Spleen (tissue), 11 donors: ENCODE measurements at regions not wholly inside any gene's neighbourhood (a gene's known extent, or its start where the extent isn't known, plus 50 kb on each side); places are given as distances from the start of the nearest gene placed in this dataset.

Experiments
- DNase-seq: peaks from one replicate; pipeline ENCODE4 v3.0.0-alpha.2; 2020
- H3K27ac ChIP-seq, 8 donors: fragments of 200-600 bp; sonication (generic) in 7 of 8; 1 replicate in 4 of 8; 2 replicates in 4 of 8; pipeline versions ENCODE4 v1.5.0 to v1.8.0; 2016 to 2021; ENCODE audit warnings: inconsistent platforms in 4 of 8, mild to moderate bottlenecking in 4 of 8, moderate library complexity in 1 of 8
- H3K27me3 ChIP-seq, 7 donors: fragments of 200-600 bp; sonication (generic) in 6 of 7; replicated peaks in 1 of 7; 1 replicate in 4 of 7; 2 replicates in 3 of 7; pipeline versions ENCODE4 v1.5.0 to v1.8.0; 2016 to 2021; ENCODE audit warnings: inconsistent platforms in 3 of 7, mild to moderate bottlenecking in 1 of 7
- H3K36me3 ChIP-seq, 6 donors: fragments of 200-600 bp; sonication (generic) in 5 of 6; 1 replicate in 4 of 6; 2 replicates in 2 of 6; pipeline versions ENCODE4 v1.5.0 to v1.8.0; 2016 to 2021; ENCODE audit warnings: inconsistent platforms in 2 of 6
- H3K4me1 ChIP-seq, 6 donors: fragments of 200-600 bp; sonication (generic) in 5 of 6; 1 replicate in 3 of 6; 2 replicates in 3 of 6; pipeline versions ENCODE4 v1.5.0 to v1.8.0; 2016 to 2021; ENCODE audit warnings: inconsistent platforms in 3 of 6
- H3K4me3 ChIP-seq, 8 donors: fragments of 200-600 bp; sonication (generic) in 7 of 8; 1 replicate in 4 of 8; 2 replicates in 4 of 8; pipeline versions ENCODE4 v1.5.0 to v1.8.0; 2016 to 2021; ENCODE audit warnings: inconsistent platforms in 4 of 8, mild to moderate bottlenecking in 4 of 8, moderate library complexity in 2 of 8
- H3K9me3 ChIP-seq, 8 donors: fragments of 200-600 bp; sonication (generic) in 7 of 8; 1 replicate in 4 of 8; 2 replicates in 4 of 8; pipeline versions ENCODE4 v1.5.0 to v1.8.0; 2016 to 2021; ENCODE audit warnings: inconsistent platforms in 4 of 8
- CTCF ChIP-seq, 11 experiments: fragments of 200-600 bp in 7 of 11; fragments of 450-650 bp in 4 of 11; sonication (generic) in 4 of 11; IDR thresholded peaks in 8 of 11; conservative IDR thresholded peaks in 3 of 11; 1 replicate in 7 of 11; 2 replicates in 4 of 11; pipeline versions ENCODE4 v1.4.0 to v1.8.0; 2016 to 2021; ENCODE audit warnings: antibody characterized with exemption in 11 of 11, inconsistent platforms in 4 of 11, mild to moderate bottlenecking in 1 of 11
- POLR2A ChIP-seq, 3 donors: fragments of 450-650 bp; IDR thresholded peaks; one replicate each; pipeline ENCODE4 v1.5.1; 2017; ENCODE audit warnings: antibody characterized with exemption in 3 of 3, mild to moderate bottlenecking in 1 of 3
- POLR2AphosphoS5 ChIP-seq, 3 donors: sonication (generic); formaldehyde crosslinking; IDR thresholded peaks; one replicate each; pipeline ENCODE4 v1.5.1; 2017; ENCODE audit warnings: antibody characterized with exemption in 3 of 3
- WGBS, 5 donors: extraction: QIAGEN DNeasy Blood & Tissue Kit in 3 of 5; methylation state at CpG; one replicate each; pipeline versions ENCODE4 v1.1.5 to v1.1.7; 2013 to 2018; 5-methylcytosine and 5-hydroxymethylcytosine counted together
- intact Hi-C: fragments of 100-400 bp; cut with DNase I; formaldehyde crosslinking; loops from one replicate; pipeline ENCODE4 v1.15.0; 2023; ENCODE audit warnings: low total_unique reads
- donor health status: healthy with polysubstance abuse.
- donor health status: DM: no; HTN: no; CAD: no; lungs with moderate emphysema.
- donor health status: DM: no; HTN: no; CAD: no.
- donor health status: Bipolar disorder and iron deficiency.
- donor health status: healthy.
- donor health status: DM: no; HTN: no; CAD: no.
- donor health status: DM: yes; HTN: yes; CAD: no.

- Histone ChIP-seq H3K36me3 (peaks cover 3 to 91% (median 70%) of the 10 kb centered on the region in 6 donors), H3K4me3 (no peak overlapping the region), H3K4me1 (peaks cover 7 to 74% (median 31%) of the 10 kb centered on the region in 6 donors), H3K27ac (peak overlapping the region in 2 of 8 donors; percentile 21 to 79), H3K27me3 (no peaks in the 10 kb centered on the region), H3K9me3 (no peaks in the 10 kb centered on the region)
- intact Hi-C loops: no loop called here
- 92 to 96% (median 93%) methylated on average over 19 to 25 of the region's 25 CpGs for WGBS, 5 donors
- TF ChIP-seq POLR2AphosphoS5 (IDR thresholded peaks at IDR 0.05): peak in 2 of 3 donors; percentile 15 to 54
- no peak for TF ChIP-seq CTCF (IDR thresholded peaks at IDR 0.05 in 8 of 11, conservative IDR thresholded peaks at IDR 0.05 in 3 of 11)
- no peak for TF ChIP-seq POLR2A (IDR thresholded peaks at IDR 0.05)
- peak; percentile 73 for DNase-seq
Observed at GRCh38 chr17:77488531-77489238, 347.9 kb downstream of the SEC14L1 start.

- Histone ChIP-seq H3K9me3 (no peaks in the 10 kb centered on the region), H3K36me3 (peaks cover 3 to 93% (median 73%) of the 10 kb centered on the region in 6 donors), H3K27me3 (no peaks in the 10 kb centered on the region), H3K27ac (peak overlapping the region in 4 of 8 donors; percentile 16 to 79 (median 26)), H3K4me1 (peaks cover 8 to 78% (median 37%) of the 10 kb centered on the region in 6 donors), H3K4me3 (no peak overlapping the region)
- intact Hi-C loops: no loop called here
- peak; percentile 72 for DNase-seq
- TF ChIP-seq POLR2AphosphoS5 (IDR thresholded peaks at IDR 0.05) (peak in 1 of 3 donors; percentile 5), POLR2A (IDR thresholded peaks at IDR 0.05) (no peak), CTCF (IDR thresholded peaks at IDR 0.05 in 8 of 11, conservative IDR thresholded peaks at IDR 0.05 in 3 of 11) (no peak)
- WGBS, 5 donors: 81 to 94% (median 87%) methylated on average over 8 to 19 of the region's 19 CpGs
Observed at GRCh38 chr17:77489239-77489892, 348.6 kb downstream of the SEC14L1 start.

GRCh38 chr17:77489893-77490255 is 349.1 kb downstream of the SEC14L1 start:
- intact Hi-C loops: loop anchor here (5.0 kb wide), 2 partner anchors 63 to 158 kb away; no protein-coding TSS in a partner anchor
- Histone ChIP-seq H3K4me3 (no peak overlapping the region), H3K9me3 (no peaks in the 10 kb centered on the region), H3K27me3 (no peaks in the 10 kb centered on the region), H3K4me1 (peaks cover 13 to 83% (median 42%) of the 10 kb centered on the region in 6 donors), H3K36me3 (peaks cover 3 to 98% (median 78%) of the 10 kb centered on the region in 6 donors), H3K27ac (peak overlapping the region in 4 of 8 donors; percentile 16 to 79 (median 26))
- TF ChIP-seq POLR2AphosphoS5 (IDR thresholded peaks at IDR 0.05): peak in 1 of 3 donors; percentile 27
- TF ChIP-seq CTCF (IDR thresholded peaks at IDR 0.05 in 8 of 11, conservative IDR thresholded peaks at IDR 0.05 in 3 of 11): no peak
- WGBS, 5 donors: 54 to 75% (median 64%) methylated on average over 10 to 11 of the region's 11 CpGs; no CpG with 5 or more reads in 1 of the 5 donors
- DNase-seq: peak; percentile 80
